GM13977 (cell line): ENCODE measurements at regions not wholly inside any gene's neighbourhood (a gene's known extent, or its start where the extent isn't known, plus 50 kb on each side); places are given as distances from the start of the nearest gene placed in this dataset.

ENCODE experiments used
- DNase-seq: peaks from one replicate; pipeline ENCODE4 v3.0.0; 2012; ENCODE audit warnings: low spot score
- in situ Hi-C: fragments of 300-500 bp; cut with MboI; formaldehyde crosslinking; loops from one replicate; pipeline ENCODE4 v1.12.0; 2022; ENCODE audit warnings: low sequenced_read_pairs, low pct_unique_long_range_greater_than_20kb, mixed read lengths, inconsistent platforms; ENCODE audit not compliant: unreplicated experiment
- TF ChIP-seq, protein P1 (sequence below): IDR thresholded peaks from 2 replicates; pipeline ENCODE4 v1.5.1; 2012; ENCODE audit warnings: mild to moderate bottlenecking, control low read depth; ENCODE audit not compliant: insufficient read depth; ENCODE audit errors: extremely low read depth, missing control alignments

DNA sequence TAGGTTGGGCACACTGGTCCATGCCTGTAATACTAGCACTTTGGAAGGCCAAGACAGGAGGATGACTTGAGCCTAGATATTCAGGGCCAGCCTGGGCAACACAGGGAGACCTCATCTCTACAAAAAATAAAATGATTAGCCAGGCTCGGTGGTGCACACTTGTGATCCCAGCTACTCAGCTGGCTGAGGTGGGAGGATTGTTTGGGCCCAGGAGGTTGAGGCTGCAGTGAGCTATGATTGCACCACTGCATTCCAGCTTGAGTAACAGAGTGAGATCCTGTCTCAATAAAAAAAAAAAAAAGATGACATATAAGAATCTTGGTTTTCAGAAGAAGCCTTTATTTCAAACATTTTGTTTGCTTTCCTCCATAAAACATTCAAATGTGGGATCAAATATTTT, 178.0 kb downstream of the LIG4 start:
- DNase-seq: no peak
- in situ Hi-C loops: no loop called here
- TF ChIP-seq, protein P1, sequence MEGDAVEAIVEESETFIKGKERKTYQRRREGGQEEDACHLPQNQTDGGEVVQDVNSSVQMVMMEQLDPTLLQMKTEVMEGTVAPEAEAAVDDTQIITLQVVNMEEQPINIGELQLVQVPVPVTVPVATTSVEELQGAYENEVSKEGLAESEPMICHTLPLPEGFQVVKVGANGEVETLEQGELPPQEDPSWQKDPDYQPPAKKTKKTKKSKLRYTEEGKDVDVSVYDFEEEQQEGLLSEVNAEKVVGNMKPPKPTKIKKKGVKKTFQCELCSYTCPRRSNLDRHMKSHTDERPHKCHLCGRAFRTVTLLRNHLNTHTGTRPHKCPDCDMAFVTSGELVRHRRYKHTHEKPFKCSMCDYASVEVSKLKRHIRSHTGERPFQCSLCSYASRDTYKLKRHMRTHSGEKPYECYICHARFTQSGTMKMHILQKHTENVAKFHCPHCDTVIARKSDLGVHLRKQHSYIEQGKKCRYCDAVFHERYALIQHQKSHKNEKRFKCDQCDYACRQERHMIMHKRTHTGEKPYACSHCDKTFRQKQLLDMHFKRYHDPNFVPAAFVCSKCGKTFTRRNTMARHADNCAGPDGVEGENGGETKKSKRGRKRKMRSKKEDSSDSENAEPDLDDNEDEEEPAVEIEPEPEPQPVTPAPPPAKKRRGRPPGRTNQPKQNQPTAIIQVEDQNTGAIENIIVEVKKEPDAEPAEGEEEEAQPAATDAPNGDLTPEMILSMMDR: no peak

DNA sequence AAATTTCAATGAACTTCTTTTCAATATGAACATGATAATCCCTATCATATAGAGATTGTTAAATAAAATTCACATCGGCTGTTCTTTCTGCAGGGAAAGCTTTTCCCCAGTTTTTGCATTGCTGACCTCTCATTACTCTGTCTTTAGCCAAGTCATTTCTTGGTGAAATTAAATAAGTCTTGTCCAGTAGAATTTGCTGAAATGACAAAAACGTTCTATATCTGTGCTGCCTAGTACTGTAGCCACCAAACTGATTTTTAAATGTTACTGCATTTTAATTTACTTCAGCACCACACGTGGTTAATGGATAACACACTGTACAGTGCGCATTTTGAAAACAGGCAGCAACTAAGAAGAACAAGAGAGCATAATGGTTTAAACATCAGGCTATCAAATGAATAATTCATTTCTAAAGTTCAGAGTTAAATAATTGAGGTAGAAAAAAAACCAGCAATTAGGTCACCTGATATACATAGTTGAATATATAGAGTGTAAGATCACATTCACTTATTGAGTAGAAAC, 178.9 kb downstream of the LIG4 start:
- in situ Hi-C loops: no loop called here
- TF ChIP-seq, protein P1: no peak
- DNase-seq: no peak

DNA sequence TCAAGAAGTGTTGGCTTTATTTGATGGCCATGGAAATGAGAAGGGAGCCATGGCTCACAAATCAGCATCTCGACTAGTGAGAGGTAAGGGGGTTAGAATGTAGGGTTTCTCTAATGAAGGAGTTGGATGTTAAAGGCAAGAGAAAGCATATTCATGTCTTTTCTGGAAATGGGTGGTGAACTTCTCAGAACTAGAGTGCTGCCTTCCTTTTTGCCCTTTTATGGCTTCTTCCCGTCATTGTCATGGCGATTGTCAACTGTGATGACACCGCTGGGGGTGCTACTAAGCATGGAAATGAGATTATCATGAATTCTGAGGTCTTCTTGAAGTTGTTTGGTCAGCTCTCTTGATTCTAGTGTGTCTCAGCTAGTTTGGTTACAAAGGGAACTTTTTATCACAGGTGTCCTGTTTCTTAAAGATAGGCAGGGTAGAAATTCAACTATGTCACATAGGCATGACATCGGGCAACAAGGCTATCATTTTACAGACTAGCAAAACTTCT, 180.4 kb downstream of the LIG4 start:
- in situ Hi-C loops: no loop called here
- no peak for DNase-seq
- TF ChIP-seq, protein P1: no peak

DNA sequence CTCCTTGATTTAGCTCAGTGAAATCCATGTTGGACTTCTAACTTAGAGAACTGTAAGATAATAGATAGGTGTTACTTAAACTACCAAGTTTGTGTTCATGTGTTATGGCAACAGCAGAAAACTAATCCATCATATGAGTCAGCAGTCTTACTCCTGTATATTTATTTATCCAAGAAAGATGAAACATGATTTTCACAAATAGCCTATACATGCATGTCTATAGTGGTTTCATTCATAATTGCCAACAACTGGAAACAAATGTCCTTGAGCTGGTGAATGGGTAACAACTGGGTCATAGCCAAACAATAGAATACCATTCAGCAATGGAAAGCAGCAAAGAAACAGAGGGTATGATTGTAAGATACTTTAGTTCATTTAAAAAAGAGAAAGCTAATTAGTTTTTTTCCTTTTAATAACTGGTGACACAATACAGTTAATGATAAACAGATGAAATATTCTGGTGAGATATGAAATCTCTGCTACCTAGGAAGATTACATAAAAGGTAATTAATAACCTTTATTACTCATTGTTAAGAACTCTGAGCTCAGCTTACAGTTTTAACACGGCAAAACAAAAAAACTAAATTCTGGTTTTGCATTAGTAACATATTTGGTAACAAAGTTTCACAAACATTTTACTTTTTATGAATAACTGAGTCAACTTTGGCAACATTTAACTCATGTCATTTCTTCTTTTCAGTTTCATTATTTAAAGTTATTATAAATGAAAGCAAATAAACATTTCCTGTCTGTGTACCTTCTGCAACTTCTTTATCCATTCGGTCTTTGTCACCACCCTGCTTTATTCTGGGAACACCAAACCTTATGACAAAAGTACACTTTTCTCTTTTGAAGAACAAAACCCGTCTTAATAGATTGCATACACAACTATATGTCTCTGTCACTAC, 181.3 kb downstream of the LIG4 start:
- in situ Hi-C loops: no loop called here
- DNase-seq: no peak
- TF ChIP-seq, protein P1: no peak

DNA sequence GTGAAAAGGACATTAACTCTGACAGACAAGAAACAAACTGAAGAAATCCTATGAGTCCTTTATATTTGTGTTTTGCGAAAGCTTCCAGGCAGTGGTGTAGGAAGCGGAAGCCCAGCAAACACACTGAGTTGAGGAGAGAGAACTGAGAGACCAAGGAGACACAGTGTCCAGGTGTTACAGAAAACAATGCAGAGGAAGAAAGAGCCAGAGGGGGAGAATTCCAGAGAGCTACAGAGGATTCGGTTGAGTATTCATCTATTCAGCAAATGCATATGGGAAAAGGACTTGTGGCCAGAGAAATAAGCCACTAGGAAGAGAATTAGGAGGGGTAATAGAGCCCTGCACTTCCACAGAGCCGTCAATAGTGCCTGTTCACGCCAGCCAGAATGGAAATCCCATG, 183.5 kb downstream of the LIG4 start:
- no peak for DNase-seq
- in situ Hi-C loops: no loop called here
- TF ChIP-seq, protein P1: no peak

DNA sequence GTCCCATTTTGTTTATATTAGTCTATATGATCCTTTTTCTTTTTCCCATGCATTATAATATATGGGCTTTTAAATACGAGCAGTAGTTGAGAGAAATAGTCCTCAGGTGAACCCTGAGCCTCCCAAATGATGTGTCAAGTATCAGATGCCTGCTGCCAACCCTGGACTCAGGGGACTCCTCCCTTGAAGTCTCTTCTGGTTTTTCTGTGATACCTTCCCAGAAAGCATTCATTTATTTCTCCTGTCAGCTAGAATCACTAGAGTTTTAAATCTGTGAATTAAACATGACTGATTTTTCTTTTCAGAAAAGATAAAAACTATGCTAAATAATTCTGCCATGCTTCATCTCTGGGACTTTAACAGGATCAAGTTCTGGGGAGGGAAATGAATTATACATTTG, 184.6 kb downstream of the LIG4 start:
- DNase-seq: no peak
- TF ChIP-seq, protein P1: no peak
- in situ Hi-C loops: no loop called here
